ENCODE measurements at regions not wholly inside any gene's neighbourhood (a gene's known extent, or its start where the extent isn't known, plus 50 kb on each side); places are given as distances from the start of the nearest gene placed in this dataset.

DNA sequence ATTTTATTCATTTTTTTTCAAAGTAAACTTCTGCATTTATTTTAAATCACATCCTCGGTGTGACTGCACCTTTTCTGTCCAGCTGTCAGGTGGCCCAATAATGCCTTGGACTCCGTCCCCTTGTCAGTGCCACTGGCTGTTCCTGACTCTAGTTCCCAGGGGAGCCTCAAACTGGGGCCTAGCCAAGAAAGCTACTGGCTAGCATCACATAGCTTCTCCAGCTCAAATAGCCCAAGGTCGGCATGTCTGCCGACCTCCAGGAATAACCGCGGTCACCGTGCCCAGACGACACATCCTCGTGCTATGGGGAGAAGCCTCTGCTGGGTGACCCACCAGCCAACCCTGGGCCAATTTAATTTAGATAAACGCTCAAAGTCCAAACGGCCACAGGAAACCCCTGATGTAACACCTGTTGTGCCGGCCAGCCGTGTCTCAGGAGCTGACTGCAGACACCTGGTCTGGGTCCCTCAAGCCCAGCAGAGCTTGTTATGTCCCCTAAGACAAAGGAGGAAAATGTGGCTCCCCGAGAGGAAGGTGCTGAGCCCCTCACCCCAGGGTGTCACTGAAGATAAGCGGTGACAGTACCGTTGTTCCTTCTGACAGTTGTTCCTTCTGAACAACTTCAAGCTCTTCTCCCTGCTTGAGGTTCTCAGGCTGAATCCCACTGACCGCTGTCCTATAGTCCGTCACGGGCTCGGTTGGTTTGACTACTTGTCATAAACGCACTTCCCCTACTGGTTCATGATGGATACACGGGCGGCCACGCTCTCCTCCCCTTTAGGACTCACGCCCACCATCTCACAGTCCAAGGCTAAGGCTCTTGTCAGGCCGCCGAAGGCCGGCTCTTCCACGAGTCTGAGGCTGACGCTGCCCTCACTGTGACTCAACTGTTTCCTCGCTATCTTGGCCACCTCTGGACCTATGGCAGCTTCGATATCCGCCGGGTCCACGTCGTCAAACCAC is 126.2 kb downstream of the KLF13 start:
- Mint-ChIP-seq H3K36me3 (ENCODE audit: low read depth) (peaks cover 6% of the 10 kb centered on the region), H3K27me3 (ENCODE audit: low read depth) (peaks cover 14% of the 10 kb centered on the region), H3K9me3 (peaks cover 25% of the 10 kb centered on the region), H3K4me3 (no peak overlapping the region), H3K27ac (no peak overlapping the region), H3K4me1 (no peaks in the 10 kb centered on the region)
- TF ChIP-seq, protein P1, sequence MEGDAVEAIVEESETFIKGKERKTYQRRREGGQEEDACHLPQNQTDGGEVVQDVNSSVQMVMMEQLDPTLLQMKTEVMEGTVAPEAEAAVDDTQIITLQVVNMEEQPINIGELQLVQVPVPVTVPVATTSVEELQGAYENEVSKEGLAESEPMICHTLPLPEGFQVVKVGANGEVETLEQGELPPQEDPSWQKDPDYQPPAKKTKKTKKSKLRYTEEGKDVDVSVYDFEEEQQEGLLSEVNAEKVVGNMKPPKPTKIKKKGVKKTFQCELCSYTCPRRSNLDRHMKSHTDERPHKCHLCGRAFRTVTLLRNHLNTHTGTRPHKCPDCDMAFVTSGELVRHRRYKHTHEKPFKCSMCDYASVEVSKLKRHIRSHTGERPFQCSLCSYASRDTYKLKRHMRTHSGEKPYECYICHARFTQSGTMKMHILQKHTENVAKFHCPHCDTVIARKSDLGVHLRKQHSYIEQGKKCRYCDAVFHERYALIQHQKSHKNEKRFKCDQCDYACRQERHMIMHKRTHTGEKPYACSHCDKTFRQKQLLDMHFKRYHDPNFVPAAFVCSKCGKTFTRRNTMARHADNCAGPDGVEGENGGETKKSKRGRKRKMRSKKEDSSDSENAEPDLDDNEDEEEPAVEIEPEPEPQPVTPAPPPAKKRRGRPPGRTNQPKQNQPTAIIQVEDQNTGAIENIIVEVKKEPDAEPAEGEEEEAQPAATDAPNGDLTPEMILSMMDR (IDR thresholded peaks at IDR 0.05; ENCODE audit: unreplicated experiment in 3 of 3), result no peak

DNA sequence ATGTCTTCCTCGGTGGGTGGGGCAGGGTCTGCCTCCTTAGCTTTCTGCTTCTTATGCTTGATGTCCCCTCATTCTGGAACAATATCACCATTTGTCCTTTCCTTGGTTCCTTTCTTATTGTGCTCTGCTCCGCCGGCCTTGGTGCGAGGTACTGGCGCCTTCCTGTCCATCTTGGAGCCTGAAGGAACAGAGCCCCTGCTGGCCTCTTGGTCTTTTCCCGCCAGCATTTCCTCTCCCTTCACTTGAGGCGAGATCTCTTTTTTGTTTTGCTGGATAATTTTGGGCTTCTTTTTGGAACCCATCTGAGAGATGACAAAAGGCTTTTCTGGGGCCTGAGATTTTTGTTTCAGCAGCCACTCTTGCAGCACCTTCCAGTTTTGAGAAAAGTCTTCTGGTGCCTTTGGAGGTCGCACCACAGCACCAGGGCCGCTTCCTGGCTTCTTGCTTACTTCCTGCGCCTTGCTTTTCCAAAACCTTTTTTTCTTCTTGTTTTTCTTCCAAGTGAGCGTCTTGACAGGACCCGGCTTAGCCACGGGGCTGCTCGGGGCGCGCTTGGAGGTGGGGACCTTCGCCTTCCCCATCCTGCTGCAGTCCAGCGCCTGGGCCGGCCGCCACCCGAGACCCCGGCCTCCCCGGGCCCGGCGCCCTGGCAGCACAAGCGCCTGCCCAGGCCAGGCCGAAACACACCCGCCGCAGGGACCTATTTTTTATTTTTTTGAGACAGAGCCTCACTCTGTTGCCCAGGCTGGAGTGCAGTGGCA is 127.1 kb downstream of the KLF13 start:
- H3K4me1 Mint-ChIP-seq, result no peaks in the 10 kb centered on the region
- H3K27ac Mint-ChIP-seq, result no peak overlapping the region
- peaks cover 6% of the 10 kb centered on the region for H3K36me3 Mint-ChIP-seq (ENCODE audit: low read depth)
- H3K4me3 Mint-ChIP-seq, result no peak overlapping the region
- H3K9me3 Mint-ChIP-seq, result peaks cover 25% of the 10 kb centered on the region
- peaks cover 19% of the 10 kb centered on the region for H3K27me3 Mint-ChIP-seq (ENCODE audit: low read depth)
- TF ChIP-seq, protein P1 (IDR thresholded peaks at IDR 0.05; ENCODE audit: unreplicated experiment in 3 of 3), result no peak

DNA sequence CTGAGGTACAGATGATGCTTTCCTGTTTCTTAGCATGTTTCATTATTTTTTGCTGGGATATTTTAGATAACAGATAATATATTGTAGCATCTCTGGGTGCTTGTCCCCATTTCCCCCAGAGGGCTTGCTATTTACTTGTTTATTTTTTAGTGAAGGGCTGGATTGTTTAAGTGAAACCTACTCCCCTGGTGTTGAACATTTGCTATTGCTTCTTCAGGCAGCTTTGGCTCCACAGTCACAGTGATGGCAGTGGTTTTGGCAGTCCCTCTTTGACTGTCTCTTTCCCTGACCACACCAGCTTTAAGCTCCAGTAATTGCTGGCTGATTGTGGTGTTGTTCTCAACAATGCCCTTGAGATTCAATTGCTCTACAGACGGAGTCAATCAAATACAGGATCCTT is 128.9 kb downstream of the KLF13 start:
- Mint-ChIP-seq H3K4me1 (no peaks in the 10 kb centered on the region), H3K27me3 (ENCODE audit: low read depth) (peaks cover 18% of the 10 kb centered on the region), H3K9me3 (peaks cover 25% of the 10 kb centered on the region), H3K36me3 (ENCODE audit: low read depth) (peaks cover 6% of the 10 kb centered on the region), H3K4me3 (no peak overlapping the region), H3K27ac (no peak overlapping the region)
- TF ChIP-seq, protein P1 (IDR thresholded peaks at IDR 0.05; ENCODE audit: unreplicated experiment in 3 of 3), result no peak

DNA sequence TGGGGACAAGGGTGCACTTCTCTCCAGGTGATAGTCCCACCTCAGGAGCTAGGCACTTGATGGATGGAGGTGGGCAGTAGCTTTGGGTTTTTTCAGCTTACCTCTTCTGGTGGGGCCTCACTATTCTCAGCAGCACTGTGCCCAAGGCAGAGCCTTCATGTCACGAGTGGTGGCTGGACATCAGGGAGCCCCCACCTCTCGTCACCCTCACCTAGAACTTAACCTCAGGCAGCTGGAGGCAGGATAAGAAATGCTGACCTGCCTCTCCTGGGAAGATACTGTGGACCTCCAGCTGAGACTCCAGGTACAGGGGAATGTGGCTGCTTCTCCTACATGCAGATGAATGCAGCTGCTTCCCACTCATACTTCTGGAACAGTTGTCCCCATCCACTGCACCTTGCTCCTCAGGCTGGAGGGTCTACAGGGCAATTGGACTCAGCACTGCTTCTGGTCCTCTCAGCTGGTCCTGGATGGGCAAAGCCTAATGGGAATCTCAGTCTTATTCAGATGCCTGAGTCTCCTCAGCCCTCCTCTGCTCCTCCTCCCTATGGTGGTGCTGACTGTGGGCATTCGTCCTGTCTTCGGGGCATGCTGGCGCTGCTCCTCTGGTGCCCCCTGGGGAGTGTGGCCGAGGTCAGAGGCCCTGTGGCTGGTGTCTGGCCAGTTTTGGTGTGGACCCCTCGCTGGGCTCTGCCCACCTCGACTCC is 129.9 kb downstream of the KLF13 start:
- no peaks in the 10 kb centered on the region for H3K4me1 Mint-ChIP-seq
- no peak overlapping the region for H3K4me3 Mint-ChIP-seq
- H3K27ac Mint-ChIP-seq, result no peak overlapping the region
- H3K9me3 Mint-ChIP-seq, result peaks cover 17% of the 10 kb centered on the region
- H3K27me3 Mint-ChIP-seq (ENCODE audit: low read depth), result peaks cover 24% of the 10 kb centered on the region
- H3K36me3 Mint-ChIP-seq (ENCODE audit: low read depth), result peaks cover 6% of the 10 kb centered on the region
- TF ChIP-seq, protein P1 (IDR thresholded peaks at IDR 0.05; ENCODE audit: unreplicated experiment in 3 of 3), result no peak

DNA sequence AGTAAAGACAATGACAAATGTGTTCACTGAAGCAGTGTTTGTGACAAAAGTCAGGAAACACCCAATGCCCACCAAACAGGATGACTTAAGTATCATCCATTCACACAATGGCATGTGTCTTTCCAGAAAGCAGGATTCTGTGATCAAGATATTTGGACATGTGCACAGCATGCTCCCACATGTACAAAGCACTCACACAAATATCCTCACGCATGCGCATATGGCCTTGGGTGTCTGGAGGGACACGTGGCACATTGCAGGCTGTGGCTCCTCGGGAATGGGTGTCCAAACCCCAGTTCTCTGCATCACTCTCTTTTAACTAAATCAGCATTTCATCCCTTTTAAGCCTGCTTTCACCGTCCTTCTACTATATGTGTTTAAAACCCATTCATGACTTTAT is 130.5 kb downstream of the KLF13 start:
- peaks cover 29% of the 10 kb centered on the region for H3K27me3 Mint-ChIP-seq (ENCODE audit: low read depth)
- TF ChIP-seq, protein P1 (IDR thresholded peaks at IDR 0.05; ENCODE audit: unreplicated experiment in 3 of 3), result no peak
- peaks cover 6% of the 10 kb centered on the region for H3K36me3 Mint-ChIP-seq (ENCODE audit: low read depth)
- H3K4me1 Mint-ChIP-seq, result no peaks in the 10 kb centered on the region
- no peak overlapping the region for H3K27ac Mint-ChIP-seq
- no peak overlapping the region for H3K4me3 Mint-ChIP-seq
- peaks cover 12% of the 10 kb centered on the region for H3K9me3 Mint-ChIP-seq
